ENCODE measurements at regions not wholly inside any gene's neighbourhood (a gene's known extent, or its start where the extent isn't known, plus 50 kb on each side); places are given as distances from the start of the nearest gene placed in this dataset.

DNA sequence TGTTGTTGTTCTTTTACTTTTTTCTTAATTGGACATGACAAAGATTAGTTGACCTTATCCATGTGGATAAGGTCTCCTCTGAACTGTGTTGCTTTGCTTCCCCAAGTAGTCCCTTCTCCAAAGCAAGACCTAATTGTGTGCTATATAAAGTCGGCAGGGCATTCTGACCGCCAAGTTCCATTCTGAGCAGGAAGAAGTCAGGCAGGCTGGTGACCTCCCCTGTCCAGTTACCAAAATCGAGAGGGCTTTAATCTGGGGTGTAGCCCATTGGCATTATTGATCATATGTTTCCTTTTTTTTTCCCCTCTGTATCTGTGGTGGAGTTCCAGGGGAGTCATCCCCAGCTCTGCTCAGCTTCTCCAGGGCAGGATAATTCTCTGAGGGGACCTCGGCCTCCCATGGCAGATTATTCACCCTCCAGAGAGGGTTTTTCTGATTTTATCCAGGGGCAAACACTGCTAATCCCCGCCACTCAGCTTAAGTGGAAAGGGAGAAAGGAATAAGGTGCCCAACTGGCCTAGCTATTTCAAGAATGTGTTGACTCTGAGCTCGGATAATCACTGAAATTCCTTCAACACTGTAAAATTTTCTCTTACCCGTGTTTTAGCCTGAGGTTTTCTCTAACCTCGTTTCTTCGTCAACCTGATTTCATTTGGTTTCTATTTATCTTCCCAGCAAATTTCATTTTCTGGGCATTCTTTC, 71.8 kb upstream of the L3MBTL3 start:
- TF ChIP-seq, protein P1, sequence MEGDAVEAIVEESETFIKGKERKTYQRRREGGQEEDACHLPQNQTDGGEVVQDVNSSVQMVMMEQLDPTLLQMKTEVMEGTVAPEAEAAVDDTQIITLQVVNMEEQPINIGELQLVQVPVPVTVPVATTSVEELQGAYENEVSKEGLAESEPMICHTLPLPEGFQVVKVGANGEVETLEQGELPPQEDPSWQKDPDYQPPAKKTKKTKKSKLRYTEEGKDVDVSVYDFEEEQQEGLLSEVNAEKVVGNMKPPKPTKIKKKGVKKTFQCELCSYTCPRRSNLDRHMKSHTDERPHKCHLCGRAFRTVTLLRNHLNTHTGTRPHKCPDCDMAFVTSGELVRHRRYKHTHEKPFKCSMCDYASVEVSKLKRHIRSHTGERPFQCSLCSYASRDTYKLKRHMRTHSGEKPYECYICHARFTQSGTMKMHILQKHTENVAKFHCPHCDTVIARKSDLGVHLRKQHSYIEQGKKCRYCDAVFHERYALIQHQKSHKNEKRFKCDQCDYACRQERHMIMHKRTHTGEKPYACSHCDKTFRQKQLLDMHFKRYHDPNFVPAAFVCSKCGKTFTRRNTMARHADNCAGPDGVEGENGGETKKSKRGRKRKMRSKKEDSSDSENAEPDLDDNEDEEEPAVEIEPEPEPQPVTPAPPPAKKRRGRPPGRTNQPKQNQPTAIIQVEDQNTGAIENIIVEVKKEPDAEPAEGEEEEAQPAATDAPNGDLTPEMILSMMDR (IDR thresholded peaks at IDR 0.05; ENCODE audit: insufficient read depth, low read length) = no peak
- TF ChIP-seq SPI1 (IDR thresholded peaks at IDR 0.05; ENCODE audit: borderline replicate concordance, low read depth) = no peak

Data from HL-60 (cell line).